ENCODE measurements at regions not wholly inside any gene's neighbourhood (a gene's known extent, or its start where the extent isn't known, plus 50 kb on each side); places are given as distances from the start of the nearest gene placed in this dataset.

DNA sequence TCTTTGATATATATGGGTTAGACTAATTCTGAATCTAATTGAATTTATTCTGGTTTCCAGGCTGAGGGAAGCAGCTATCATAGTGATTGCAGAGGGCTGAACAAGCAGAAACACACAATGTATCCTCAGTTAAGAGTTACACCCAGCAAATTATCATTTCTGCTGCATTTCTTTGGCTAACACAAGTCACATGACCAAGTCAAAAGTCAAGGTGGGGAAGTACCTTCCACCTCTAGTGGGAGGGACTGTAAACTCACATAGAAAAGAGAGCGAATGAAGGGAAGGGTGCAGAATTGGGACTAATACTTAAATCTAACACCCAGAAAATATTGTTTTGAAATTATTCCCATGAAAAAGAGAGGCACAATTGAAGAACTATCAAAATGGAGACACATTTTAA, 719.7 kb upstream of the MMS22L start:
- no peaks in the 10 kb centered on the region for H3K36me3 ChIP-seq (ENCODE audit: control insufficient read depth, insufficient read depth, low read length)
- H3K27ac ChIP-seq (ENCODE audit: low read length), result no peak overlapping the region
- H3K27me3 Mint-ChIP-seq (ENCODE audit: low read depth in 2 of 2), result no peaks in the 10 kb centered on the region
- H3K4me1 Mint-ChIP-seq, result no peaks in the 10 kb centered on the region
- no peaks in the 10 kb centered on the region for H3K27me3 ChIP-seq (ENCODE audit: control insufficient read depth, insufficient read depth, low read length)
- no peaks in the 10 kb centered on the region for H3K9me3 ChIP-seq (ENCODE audit: control insufficient read depth, insufficient read depth, low read length)
- DNase-seq, result no peak
- intact Hi-C loops (cut with micrococcal nuclease), result no loop called here
- WGBS (ENCODE audit: insufficient coverage), result no CpG with 5 or more reads among the region's 1 CpG
- no peaks in the 10 kb centered on the region for H3K36me3 Mint-ChIP-seq
- H3K4me3 Mint-ChIP-seq, result no peak overlapping the region
- no peak overlapping the region for H3K4me3 ChIP-seq (ENCODE audit: low read length)
- TF ChIP-seq, protein P1, sequence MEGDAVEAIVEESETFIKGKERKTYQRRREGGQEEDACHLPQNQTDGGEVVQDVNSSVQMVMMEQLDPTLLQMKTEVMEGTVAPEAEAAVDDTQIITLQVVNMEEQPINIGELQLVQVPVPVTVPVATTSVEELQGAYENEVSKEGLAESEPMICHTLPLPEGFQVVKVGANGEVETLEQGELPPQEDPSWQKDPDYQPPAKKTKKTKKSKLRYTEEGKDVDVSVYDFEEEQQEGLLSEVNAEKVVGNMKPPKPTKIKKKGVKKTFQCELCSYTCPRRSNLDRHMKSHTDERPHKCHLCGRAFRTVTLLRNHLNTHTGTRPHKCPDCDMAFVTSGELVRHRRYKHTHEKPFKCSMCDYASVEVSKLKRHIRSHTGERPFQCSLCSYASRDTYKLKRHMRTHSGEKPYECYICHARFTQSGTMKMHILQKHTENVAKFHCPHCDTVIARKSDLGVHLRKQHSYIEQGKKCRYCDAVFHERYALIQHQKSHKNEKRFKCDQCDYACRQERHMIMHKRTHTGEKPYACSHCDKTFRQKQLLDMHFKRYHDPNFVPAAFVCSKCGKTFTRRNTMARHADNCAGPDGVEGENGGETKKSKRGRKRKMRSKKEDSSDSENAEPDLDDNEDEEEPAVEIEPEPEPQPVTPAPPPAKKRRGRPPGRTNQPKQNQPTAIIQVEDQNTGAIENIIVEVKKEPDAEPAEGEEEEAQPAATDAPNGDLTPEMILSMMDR (IDR thresholded peaks at IDR 0.05), result no peak
- no peaks in the 10 kb centered on the region for H3K4me1 ChIP-seq (ENCODE audit: control insufficient read depth, insufficient read depth, low read length)
- H3K9me3 Mint-ChIP-seq, result no peaks in the 10 kb centered on the region
- no peak overlapping the region for H3K27ac Mint-ChIP-seq
- no peak for ATAC-seq

DNA sequence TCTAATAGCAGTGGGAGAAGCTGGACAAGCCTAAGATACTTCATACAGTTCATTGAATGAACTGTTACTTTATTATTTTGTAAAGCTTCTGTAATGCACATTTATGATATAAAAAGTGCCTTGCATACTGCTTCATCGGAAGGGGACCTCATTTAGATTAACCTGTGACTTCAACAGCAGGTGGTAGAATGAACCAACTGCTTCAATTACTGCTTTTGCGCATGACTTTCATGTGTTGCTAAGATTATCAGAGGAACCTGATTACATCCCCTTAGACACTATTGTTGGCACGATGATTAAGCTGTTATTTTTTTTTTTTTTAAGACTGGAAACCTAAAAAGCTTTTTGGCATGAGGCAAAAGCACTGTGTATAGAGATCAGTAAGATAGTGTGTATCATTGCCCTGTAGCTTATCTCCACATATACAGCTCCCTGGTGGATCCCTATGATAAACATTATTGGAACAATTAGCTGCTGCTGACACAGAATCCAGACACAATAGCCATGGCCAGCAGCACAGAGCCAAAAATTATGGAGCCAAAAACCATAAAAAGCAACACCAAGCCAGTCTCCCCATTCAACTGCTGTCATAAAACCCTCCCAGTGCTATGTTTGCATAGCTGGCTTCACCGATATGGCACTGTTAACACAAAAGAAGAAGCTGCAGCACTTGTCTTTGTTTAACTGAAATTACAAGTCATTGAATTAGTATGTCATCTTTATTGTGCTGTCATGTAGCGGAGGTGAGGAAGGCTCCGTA, 731.6 kb upstream of the MMS22L start:
- H3K9me3 Mint-ChIP-seq, result peaks cover 7 to 14% of the 10 kb centered on the region in 2 donors
- H3K27ac Mint-ChIP-seq, result no peak overlapping the region
- no peak overlapping the region for H3K27ac ChIP-seq (ENCODE audit: low read length)
- no peaks in the 10 kb centered on the region for H3K4me1 Mint-ChIP-seq
- DNase-seq (no peak), ATAC-seq (no peak)
- H3K4me1 ChIP-seq (ENCODE audit: control insufficient read depth, insufficient read depth, low read length), result no peaks in the 10 kb centered on the region
- H3K4me3 ChIP-seq (ENCODE audit: low read length), result no peak overlapping the region
- H3K27me3 Mint-ChIP-seq (ENCODE audit: low read depth in 2 of 2), result no peaks in the 10 kb centered on the region
- 68% methylated on average over 5 of the region's 6 CpGs for WGBS (ENCODE audit: insufficient coverage)
- H3K36me3 Mint-ChIP-seq, result peaks cover 8% of the 10 kb centered on the region
- no peaks in the 10 kb centered on the region for H3K9me3 ChIP-seq (ENCODE audit: control insufficient read depth, insufficient read depth, low read length)
- TF ChIP-seq, protein P1 (IDR thresholded peaks at IDR 0.05), result no peak
- no peaks in the 10 kb centered on the region for H3K27me3 ChIP-seq (ENCODE audit: control insufficient read depth, insufficient read depth, low read length)
- H3K36me3 ChIP-seq (ENCODE audit: control insufficient read depth, insufficient read depth, low read length), result no peaks in the 10 kb centered on the region
- intact Hi-C loops (cut with micrococcal nuclease), result no loop called here
- no peak overlapping the region for H3K4me3 Mint-ChIP-seq

DNA sequence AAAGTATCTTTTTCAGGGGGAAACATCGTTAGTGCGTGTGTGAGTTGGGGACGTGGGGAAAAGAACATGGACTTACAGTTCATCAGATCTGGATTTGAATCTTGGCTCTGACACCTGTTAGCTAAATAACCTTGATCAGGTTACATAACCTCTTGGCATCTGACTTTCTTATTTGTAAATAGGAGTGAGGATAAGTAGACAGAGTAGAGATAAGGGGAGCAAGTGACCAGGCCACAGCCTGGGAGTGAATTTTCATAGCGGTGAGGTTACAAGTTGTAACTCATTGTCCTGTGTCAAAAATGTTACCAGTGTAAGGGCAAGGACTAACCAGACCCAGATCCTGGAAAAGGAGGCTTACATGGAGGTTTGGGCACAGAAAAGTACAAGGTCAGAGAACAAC, 733.5 kb upstream of the MMS22L start:
- H3K4me1 Mint-ChIP-seq, result no peaks in the 10 kb centered on the region
- no peaks in the 10 kb centered on the region for H3K9me3 ChIP-seq (ENCODE audit: control insufficient read depth, insufficient read depth, low read length)
- intact Hi-C loops (cut with micrococcal nuclease), result no loop called here
- H3K4me3 Mint-ChIP-seq, result no peak overlapping the region
- H3K27ac ChIP-seq (ENCODE audit: low read length), result no peak overlapping the region
- H3K27me3 Mint-ChIP-seq (ENCODE audit: low read depth in 2 of 2), result no peaks in the 10 kb centered on the region
- no peak overlapping the region for H3K27ac Mint-ChIP-seq
- TF ChIP-seq, protein P1 (IDR thresholded peaks at IDR 0.05), result no peak
- WGBS (ENCODE audit: insufficient coverage), result 92% methylated on average over 4 of the region's 4 CpGs
- DNase-seq (no peak), ATAC-seq (no peak)
- no peaks in the 10 kb centered on the region for H3K36me3 Mint-ChIP-seq
- no peaks in the 10 kb centered on the region for H3K36me3 ChIP-seq (ENCODE audit: control insufficient read depth, insufficient read depth, low read length)
- H3K9me3 Mint-ChIP-seq, result peaks cover 5 to 11% of the 10 kb centered on the region in 2 donors
- no peaks in the 10 kb centered on the region for H3K27me3 ChIP-seq (ENCODE audit: control insufficient read depth, insufficient read depth, low read length)
- no peak overlapping the region for H3K4me3 ChIP-seq (ENCODE audit: low read length)
- H3K4me1 ChIP-seq (ENCODE audit: control insufficient read depth, insufficient read depth, low read length), result no peaks in the 10 kb centered on the region

DNA sequence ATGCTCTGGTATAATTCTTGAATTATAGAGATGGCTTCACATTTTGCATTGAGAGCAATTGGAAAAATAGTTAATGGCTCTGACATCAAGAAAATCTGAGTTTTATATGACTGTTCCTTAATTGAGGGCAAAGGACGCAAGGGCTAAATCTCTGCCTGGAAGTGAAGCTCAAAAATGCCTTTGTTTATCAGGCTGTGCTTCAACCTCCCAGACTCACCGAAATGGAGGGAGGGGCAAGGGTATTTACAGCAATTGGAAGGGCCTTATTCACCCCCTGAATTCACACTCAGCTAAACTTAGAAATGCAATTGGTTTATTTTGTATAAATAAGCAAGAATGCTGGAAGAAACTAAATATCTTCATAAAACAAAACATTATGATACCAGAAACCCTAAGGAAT, 737.2 kb upstream of the MMS22L start:
- DNase-seq, result no peak
- intact Hi-C loops (cut with micrococcal nuclease), result no loop called here
- Histone ChIP-seq H3K27ac (ENCODE audit: low read length) (no peak overlapping the region), H3K36me3 (ENCODE audit: control insufficient read depth, insufficient read depth, low read length) (no peaks in the 10 kb centered on the region), H3K27me3 (ENCODE audit: control insufficient read depth, insufficient read depth, low read length) (no peaks in the 10 kb centered on the region), H3K4me3 (ENCODE audit: low read length) (no peak overlapping the region), H3K9me3 (ENCODE audit: control insufficient read depth, insufficient read depth, low read length) (no peaks in the 10 kb centered on the region), H3K4me1 (ENCODE audit: control insufficient read depth, insufficient read depth, low read length) (no peaks in the 10 kb centered on the region)
- Mint-ChIP-seq H3K9me3 (peaks cover 5 to 14% of the 10 kb centered on the region in 2 donors), H3K4me1 (no peaks in the 10 kb centered on the region), H3K27me3 (ENCODE audit: low read depth in 2 of 2) (no peaks in the 10 kb centered on the region), H3K27ac (no peak overlapping the region), H3K4me3 (no peak overlapping the region), H3K36me3 (no peaks in the 10 kb centered on the region)
- TF ChIP-seq, protein P1 (IDR thresholded peaks at IDR 0.05), result no peak
- WGBS (ENCODE audit: insufficient coverage), result 63% methylated on average over 1 of the region's 2 CpGs
- no peak for ATAC-seq

Measured in natural killer cell (primary cell).